Occipital lobe (tissue), 1 donor: ENCODE measurements at regions not wholly inside any gene's neighbourhood (a gene's known extent, or its start where the extent isn't known, plus 50 kb on each side); places are given as distances from the start of the nearest gene placed in this dataset.

Source experiments
- DNase-seq: peaks from one replicate; lab custom pipeline; 2025; lab: John Stamatoyannopoulos, UW

- DNase-seq, result no peak
These were observed 188.9 kb downstream of the SH3BP4 start for GRCh38 chr2:235140801-235141081.

- DNase-seq, result no peak
These were observed 189.8 kb downstream of the SH3BP4 start for GRCh38 chr2:235141411-235142128.

- no peak for DNase-seq
These were observed 190.8 kb downstream of the SH3BP4 start for GRCh38 chr2:235142601-235143000.

GRCh38 chr2:235143789-235144188, 192.0 kb downstream of the SH3BP4 start:
- no peak for DNase-seq

- DNase-seq, result no peak
These were observed 192.5 kb downstream of the SH3BP4 start for GRCh38 chr2:235144291-235144690.

- no peak for DNase-seq
These were observed 194.4 kb downstream of the SH3BP4 start for GRCh38 chr2:235146206-235146605.

- no peak for DNase-seq
These were observed 195.2 kb downstream of the SH3BP4 start for GRCh38 chr2:235146871-235147565.

- DNase-seq, result no peak
These were observed 196.7 kb downstream of the SH3BP4 start for GRCh38 chr2:235148201-235149170.

- peak; percentile 43 for DNase-seq
These were observed 197.4 kb downstream of the SH3BP4 start for GRCh38 chr2:235149240-235149659.

GRCh38 chr2:235149736-235150135, 197.9 kb downstream of the SH3BP4 start:
- DNase-seq, result no peak

- DNase-seq, result no peak
These were observed 199.3 kb downstream of the SH3BP4 start for GRCh38 chr2:235151152-235151551.

- DNase-seq, result no peak
These were observed 203.3 kb downstream of the SH3BP4 start for GRCh38 chr2:235155163-235155562.

GRCh38 chr2:235156055-235156454, 204.2 kb downstream of the SH3BP4 start:
- DNase-seq, result no peak

GRCh38 chr2:235157746-235158482, 206.1 kb downstream of the SH3BP4 start:
- no peak for DNase-seq

- DNase-seq, result no peak
These were observed 208.5 kb downstream of the SH3BP4 start for GRCh38 chr2:235160281-235160810.

GRCh38 chr2:235161565-235161964, 209.7 kb downstream of the SH3BP4 start:
- no peak for DNase-seq

GRCh38 chr2:235162082-235162836, 210.4 kb downstream of the SH3BP4 start:
- no peak for DNase-seq

- DNase-seq, result no peak
These were observed 211.0 kb downstream of the SH3BP4 start for GRCh38 chr2:235162837-235163197.

- DNase-seq, result no peak
These were observed 213.3 kb downstream of the SH3BP4 start for GRCh38 chr2:235165136-235165535.

- DNase-seq, result no peak
These were observed 213.8 kb downstream of the SH3BP4 start for GRCh38 chr2:235165631-235166030.
